BJ (cell line): ENCODE measurements at regions not wholly inside any gene's neighbourhood (a gene's known extent, or its start where the extent isn't known, plus 50 kb on each side); places are given as distances from the start of the nearest gene placed in this dataset.

Source experiments
- CTCF ChIA-PET: fragments of 350-600 bp; formaldehyde crosslinking; extraction: SDS; loops from one replicate; lab custom pipeline; 2021; ENCODE audit warnings: antibody characterized with exemption, inconsistent platforms; lab: Yijun Ruan, JAX
- POLR2A ChIA-PET: fragments of 300-600 bp; sonication (Branson Sonifier 250); formaldehyde crosslinking; extraction: SDS; loops from one replicate; lab custom pipeline; 2021; ENCODE audit warnings: antibody characterized with exemption; lab: Charles Lee
- DNase-seq: peaks from one replicate; pipeline ENCODE4 v3.0.0-alpha.2; 2011; ENCODE audit warnings: low read depth
- H3K27me3 ChIP-seq: 2 replicates; pipeline ENCODE4 v1.6.0; 2011; ENCODE audit warnings: low read length; ENCODE audit not compliant: control insufficient read depth, insufficient read depth
- H3K36me3 ChIP-seq: 2 replicates; pipeline ENCODE4 v1.5.1; 2011; ENCODE audit warnings: low read length; ENCODE audit not compliant: control insufficient read depth, insufficient read depth
- H3K4me3 ChIP-seq: 2 replicates; pipeline ENCODE4 v1.5.1; 2011; ENCODE audit warnings: low read depth, mild to moderate bottlenecking, control low read depth, low read length
- CTCF ChIP-seq: IDR thresholded peaks from 2 replicates; pipeline ENCODE4 v1.5.1; 2011; ENCODE audit warnings: low read depth, mild to moderate bottlenecking, control low read depth, inconsistent platforms, low read length, moderate library complexity; ENCODE audit not compliant: insufficient read depth

- CTCF ChIA-PET = interaction anchor here (2.1 kb wide), 1 partner anchor 16 kb away, joined by 4 read pairs; no protein-coding TSS in a partner anchor
- TF ChIP-seq CTCF = no peak
- Histone ChIP-seq H3K27me3 (no peaks in the 10 kb centered on the region), H3K4me3 (no peak overlapping the region), H3K36me3 (no peaks in the 10 kb centered on the region)
- POLR2A ChIA-PET = interaction anchor here (0.7 kb wide), 1 partner anchor 427 kb away, joined by 4 read pairs; no protein-coding TSS in a partner anchor
- DNase-seq = no peak
Observed at GRCh38 chr5:120380644-120381043, 83.5 kb upstream of the PRR16 start.

- Histone ChIP-seq H3K36me3 (no peaks in the 10 kb centered on the region), H3K4me3 (no peak overlapping the region), H3K27me3 (no peaks in the 10 kb centered on the region)
- no peak for TF ChIP-seq CTCF
- no peak for DNase-seq
- POLR2A ChIA-PET = no interaction called here
- CTCF ChIA-PET = interaction anchor here (2.1 kb wide), 1 partner anchor 14 kb away, joined by 4 read pairs; no protein-coding TSS in a partner anchor
Observed at GRCh38 chr5:120382833-120383232, 81.3 kb upstream of the PRR16 start.

- no peak for DNase-seq
- no peak for TF ChIP-seq CTCF
- Histone ChIP-seq H3K27me3 (no peaks in the 10 kb centered on the region), H3K4me3 (no peak overlapping the region), H3K36me3 (no peaks in the 10 kb centered on the region)
- POLR2A ChIA-PET = no interaction called here
- CTCF ChIA-PET = interaction anchor here (0.7 kb wide), 1 partner anchor 11 kb away, joined by 3 read pairs; no protein-coding TSS in a partner anchor
Observed at GRCh38 chr5:120386981-120387380, 77.1 kb upstream of the PRR16 start.

DNA sequence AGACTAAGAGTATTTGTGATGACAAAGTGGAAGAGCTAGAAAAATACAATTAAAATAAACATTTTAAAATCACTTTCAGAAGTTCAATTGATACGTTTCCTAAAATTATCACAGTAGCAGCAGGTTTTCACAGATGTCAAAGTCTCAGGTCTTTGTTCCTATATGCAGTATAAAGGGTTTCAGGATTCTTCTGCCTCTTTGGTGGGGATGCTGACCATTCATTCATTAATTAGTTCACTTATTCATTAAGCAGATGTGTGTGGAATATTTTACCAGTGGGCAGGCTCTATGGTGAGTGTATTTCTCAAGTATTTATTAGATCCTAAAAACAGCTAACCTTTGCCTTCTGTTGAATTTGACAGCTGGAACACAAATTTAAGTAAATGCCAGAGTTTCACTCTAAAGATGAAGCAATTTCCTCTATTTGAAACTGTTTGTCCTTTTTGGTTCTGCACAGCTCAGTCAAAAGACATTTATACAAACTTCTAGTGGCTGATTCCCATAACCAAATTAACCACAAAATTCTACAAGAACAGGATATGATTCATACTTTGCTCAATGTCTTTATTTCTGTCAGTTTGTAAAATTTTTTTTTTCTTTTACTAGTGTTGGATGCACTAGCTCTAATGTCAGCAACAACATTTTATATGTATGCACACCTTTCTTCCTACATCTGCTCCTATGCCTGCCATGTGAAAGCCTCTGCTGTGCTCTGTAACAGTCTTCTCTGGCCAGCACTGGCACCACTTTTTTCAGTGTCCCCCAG, 75.9 kb upstream of the PRR16 start:
- no peak for TF ChIP-seq CTCF
- ChIA-PET CTCF (interaction anchor here (0.7 kb wide), 1 partner anchor 66 kb away, joined by 4 read pairs; no protein-coding TSS in a partner anchor), POLR2A (interaction anchor here (0.5 kb wide), 1 partner anchor 58 kb away, joined by 6 read pairs; no protein-coding TSS in a partner anchor)
- no peaks in the 10 kb centered on the region for H3K27me3 ChIP-seq
- DNase-seq = peak; percentile 94
- no peak overlapping the region for H3K4me3 ChIP-seq
- no peaks in the 10 kb centered on the region for H3K36me3 ChIP-seq

DNA sequence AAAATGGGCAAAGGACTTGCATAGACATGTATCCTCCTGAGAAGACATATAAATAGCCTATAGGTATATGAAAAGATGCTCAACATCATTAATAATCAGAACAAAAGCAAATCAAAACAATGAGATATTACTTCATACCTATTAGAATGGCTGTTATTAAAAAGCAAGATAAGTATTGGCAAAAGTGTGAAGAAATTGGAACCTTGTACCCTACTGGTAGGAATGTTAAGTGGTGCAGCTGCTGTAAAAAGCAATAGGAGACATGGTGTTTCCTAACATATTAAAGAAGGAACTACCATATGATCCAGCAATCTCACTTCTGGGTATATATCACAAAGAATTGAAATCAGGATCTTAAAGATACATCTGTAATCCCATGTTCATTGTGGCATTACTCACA, 69.8 kb upstream of the PRR16 start:
- H3K27me3 ChIP-seq = no peaks in the 10 kb centered on the region
- ChIA-PET POLR2A (no interaction called here), CTCF (no interaction called here)
- no peaks in the 10 kb centered on the region for H3K36me3 ChIP-seq
- no peak for TF ChIP-seq CTCF
- no peak for DNase-seq
- no peak overlapping the region for H3K4me3 ChIP-seq
